Stomach (tissue), 4 donors: ENCODE measurements at regions not wholly inside any gene's neighbourhood (a gene's known extent, or its start where the extent isn't known, plus 50 kb on each side); places are given as distances from the start of the nearest gene placed in this dataset.

Source experiments
- POLR2A ChIP-seq, 4 donors: fragments of 450-650 bp; IDR thresholded peaks; one replicate each; pipeline ENCODE4 v1.6.1; 2016; ENCODE audit warnings: antibody characterized with exemption in 4 of 4, control low read depth in 2 of 4, mild to moderate bottlenecking in 1 of 4, moderate library complexity in 1 of 4
- TF ChIP-seq, protein P1 (sequence below), 7 experiments: fragments of 450-650 bp in 4 of 7; fragments of 200-600 bp in 3 of 7; sonication (generic) in 3 of 7; IDR thresholded peaks; one replicate each; pipeline ENCODE4 v1.5.1; 2016 to 2019; ENCODE audit warnings: antibody characterized with exemption in 7 of 7, control low read depth in 2 of 7, mild to moderate bottlenecking in 1 of 7

- TF ChIP-seq, protein P1, sequence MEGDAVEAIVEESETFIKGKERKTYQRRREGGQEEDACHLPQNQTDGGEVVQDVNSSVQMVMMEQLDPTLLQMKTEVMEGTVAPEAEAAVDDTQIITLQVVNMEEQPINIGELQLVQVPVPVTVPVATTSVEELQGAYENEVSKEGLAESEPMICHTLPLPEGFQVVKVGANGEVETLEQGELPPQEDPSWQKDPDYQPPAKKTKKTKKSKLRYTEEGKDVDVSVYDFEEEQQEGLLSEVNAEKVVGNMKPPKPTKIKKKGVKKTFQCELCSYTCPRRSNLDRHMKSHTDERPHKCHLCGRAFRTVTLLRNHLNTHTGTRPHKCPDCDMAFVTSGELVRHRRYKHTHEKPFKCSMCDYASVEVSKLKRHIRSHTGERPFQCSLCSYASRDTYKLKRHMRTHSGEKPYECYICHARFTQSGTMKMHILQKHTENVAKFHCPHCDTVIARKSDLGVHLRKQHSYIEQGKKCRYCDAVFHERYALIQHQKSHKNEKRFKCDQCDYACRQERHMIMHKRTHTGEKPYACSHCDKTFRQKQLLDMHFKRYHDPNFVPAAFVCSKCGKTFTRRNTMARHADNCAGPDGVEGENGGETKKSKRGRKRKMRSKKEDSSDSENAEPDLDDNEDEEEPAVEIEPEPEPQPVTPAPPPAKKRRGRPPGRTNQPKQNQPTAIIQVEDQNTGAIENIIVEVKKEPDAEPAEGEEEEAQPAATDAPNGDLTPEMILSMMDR (IDR thresholded peaks at IDR 0.05): no peak
- no peak for TF ChIP-seq POLR2A (IDR thresholded peaks at IDR 0.05)
Observed at GRCh38 chr1:117788014-117788413, 141.4 kb downstream of the GDAP2 start.
